NCI-H1417 treated with DMSO at 0.1 percent for 48 hours (cell line): ENCODE measurements at regions not wholly inside any gene's neighbourhood (a gene's known extent, or its start where the extent isn't known, plus 50 kb on each side); places are given as distances from the start of the nearest gene placed in this dataset.
"Not testable (repeated sequence)": the region's sequence is repeated elsewhere in the genome, so short reads cannot be mapped to it uniquely, and the experiment has no call there.

Experiments used
- DNase-seq: peaks from one replicate; lab custom pipeline; 2025; lab: John Stamatoyannopoulos, UW

DNA sequence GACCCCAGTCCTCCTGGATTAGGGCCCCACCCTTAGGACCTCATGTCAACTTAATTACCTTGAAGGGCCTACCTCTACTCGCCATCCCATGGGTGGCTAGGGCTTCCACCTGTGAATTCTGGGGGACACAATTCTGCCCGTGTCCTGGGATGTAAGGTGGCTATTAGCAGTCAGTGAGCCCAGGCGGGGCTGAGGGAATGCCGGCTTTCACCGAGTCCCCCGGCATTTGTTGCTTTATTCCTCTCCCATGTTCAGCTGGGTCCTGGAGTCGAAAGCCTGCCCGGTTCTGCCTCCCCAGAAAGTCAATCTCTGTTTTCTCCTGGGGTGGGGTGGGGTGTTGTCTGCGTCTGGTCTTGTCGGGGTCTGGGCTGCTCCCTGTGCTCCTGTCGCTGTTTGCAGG lies 125.6 kb downstream of the GLRX3 start:
- no peak for DNase-seq

DNA sequence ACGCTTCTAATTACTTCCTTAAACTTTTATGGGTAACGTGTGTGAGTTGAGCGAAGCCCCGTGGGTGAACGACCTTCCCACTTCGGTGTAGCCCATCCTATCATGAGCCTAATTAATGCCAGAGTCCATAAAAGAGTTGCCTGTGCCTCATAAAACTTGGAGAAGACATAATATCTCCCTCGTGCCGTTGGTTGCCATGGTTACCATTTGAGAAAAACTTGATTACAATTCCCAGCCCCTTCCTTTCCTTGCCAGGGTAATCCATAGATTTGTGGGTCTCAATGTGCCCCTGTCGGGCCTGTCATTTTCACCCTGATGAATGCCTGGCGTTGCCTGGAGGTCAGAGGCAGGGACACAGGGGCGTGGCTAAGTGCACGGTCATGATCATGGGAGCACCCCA lies 127.1 kb downstream of the GLRX3 start:
- no peak for DNase-seq

DNA sequence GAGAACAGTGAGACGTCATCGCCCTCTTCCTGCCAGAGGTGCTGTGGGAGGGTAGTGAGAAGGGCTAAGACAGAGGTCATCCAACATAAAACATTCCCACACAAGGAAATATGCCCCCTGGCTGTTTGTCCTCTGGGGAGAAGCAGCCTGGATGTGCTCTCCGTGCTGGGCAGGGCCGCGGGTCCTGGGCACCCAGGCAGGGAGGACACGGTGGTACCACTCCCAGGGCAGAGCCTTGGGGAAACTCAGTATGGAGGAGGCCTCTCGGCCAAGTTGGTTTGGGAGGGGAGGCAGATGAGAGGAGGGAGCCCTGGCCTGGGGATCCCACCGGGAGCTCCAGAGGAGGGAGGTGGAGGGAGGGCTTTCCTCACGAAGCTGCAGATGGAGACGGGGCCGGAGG lies 129.4 kb downstream of the GLRX3 start:
- no peak for DNase-seq

DNA sequence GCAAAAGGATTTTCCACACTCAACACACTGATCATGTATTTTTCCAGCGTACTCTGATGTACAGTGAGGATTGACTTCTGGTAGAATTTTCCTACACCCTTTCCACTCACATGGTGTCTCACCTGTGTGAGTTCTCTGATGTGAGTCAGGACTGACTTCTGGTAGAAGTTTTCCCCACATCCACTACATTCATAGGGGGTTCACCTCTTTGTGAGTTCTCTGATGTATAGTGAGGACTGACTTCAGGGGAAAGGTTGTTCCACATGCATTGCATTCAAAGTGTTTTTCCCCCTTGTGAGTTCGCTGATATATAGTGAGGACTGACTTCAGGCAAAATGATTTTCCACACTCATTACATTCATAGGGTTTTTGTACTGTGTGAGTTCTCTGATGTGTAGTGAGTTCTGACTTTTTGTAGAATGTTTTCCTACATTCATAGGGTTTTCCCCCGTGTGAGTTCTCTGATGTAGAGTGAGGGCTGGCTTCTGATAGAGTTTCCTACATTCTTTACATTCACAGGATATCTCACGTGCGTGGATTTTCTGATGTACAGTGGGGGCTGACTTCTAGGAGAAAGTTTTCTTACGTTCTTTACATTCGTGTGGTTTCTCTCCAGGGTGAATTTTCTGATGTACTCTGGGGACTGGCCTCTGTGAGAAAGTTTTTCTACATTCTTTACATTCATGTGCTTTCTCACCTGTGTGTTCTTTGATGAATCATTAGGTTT lies 146.5 kb downstream of the GLRX3 start:
- no peak for DNase-seq

DNA sequence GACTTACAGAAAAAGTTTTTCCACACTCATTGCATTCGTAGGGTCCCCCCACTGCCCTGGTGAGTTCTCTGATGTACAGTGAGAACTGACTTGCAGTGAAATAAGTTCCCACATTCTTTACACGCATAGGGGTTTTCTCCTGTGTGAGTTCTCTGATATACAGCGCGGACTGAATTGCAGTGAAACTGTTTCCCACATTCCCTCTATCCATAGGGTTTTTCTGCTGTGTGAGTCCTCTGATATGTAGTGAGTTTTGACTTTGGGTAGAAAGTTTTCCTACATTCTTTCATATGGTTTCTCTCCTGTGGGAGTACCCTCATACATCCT lies 147.0 kb downstream of the GLRX3 start:
- no peak for DNase-seq

DNA sequence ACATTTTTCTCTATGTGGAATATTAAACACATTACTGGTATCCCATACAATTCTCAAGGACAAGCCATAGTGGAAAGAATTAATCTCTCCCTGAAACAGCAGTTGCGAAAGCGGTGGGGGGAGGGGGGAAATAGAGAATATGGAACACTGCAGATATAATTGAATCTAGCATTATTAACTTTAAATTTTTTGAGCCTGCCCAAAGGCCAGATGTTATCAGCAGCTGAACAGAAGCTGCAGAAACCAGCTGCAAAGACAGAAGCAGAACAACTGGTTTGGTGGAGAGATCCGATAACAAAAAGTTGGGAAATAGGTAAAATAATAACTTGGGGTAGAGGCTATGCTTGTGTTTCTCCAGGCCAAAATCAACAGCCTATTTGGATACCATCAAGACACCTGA lies 159.6 kb downstream of the GLRX3 start:
- not testable (repeated sequence) for DNase-seq

DNA sequence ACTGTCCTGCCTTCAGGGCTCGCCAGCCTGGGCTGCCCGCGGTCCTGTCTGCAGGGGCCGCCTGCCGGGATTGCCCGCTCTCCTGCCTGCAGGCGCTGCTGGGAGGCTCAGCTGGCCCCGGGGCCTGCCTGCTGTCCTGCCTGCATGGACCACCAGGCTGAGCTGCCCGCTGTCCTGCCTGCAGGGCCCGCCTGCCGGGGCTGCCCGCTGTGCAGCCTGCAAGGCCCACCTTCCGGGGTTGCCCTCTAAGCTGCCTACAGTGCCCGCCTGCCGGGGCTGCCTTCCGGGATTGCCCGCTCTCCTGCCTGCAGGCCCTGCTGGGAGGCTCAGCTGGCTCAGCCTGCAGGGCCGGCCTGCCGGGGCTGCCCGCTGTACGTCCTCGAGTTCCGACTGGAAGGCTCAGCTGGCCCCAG lies 164.4 kb downstream of the GLRX3 start:
- DNase-seq: no peak

DNA sequence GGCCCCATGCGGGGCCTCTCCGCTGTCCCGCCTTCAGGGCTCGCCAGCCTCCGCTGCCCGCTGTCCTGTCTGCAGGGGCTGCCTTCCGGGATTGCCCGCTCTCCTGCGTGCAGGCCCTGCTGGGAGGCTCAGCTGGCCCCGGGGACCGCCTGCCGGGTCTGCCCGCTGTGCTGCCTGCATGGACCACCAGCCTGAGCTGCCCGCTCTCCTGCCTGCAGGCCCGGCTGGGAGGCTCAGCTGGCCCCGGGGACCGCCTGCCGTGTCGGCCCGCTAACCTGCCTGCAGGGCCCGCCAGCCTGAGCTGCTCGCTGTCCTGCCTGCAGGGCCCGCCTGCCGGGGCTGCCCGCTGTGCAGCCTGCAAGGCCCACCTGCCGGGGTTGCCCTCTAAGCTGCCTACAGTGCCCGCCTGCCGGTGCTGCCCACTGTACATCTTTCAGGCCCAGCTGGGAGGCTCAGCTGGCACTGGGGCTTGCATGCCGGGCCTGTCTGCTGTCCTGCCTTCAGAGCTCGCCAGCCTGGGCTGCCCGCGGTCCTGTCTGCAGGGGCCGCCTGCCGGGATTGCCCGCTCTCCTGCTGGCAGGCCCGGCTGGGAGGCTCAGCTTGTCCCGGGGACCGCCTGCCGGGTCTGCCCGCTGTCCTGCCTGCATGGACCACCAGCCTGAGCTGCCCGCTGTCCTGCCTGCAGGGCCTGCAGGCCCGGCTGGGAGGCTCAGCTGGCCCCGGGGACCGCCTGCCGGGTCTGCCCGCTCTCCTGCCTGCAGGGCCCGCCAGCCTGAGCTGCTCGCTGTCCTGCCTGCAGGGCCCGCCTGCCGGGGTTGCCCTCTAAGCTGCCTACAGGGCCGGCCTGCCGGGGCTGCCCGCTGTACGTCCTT lies 165.1 kb downstream of the GLRX3 start:
- DNase-seq: no peak

DNA sequence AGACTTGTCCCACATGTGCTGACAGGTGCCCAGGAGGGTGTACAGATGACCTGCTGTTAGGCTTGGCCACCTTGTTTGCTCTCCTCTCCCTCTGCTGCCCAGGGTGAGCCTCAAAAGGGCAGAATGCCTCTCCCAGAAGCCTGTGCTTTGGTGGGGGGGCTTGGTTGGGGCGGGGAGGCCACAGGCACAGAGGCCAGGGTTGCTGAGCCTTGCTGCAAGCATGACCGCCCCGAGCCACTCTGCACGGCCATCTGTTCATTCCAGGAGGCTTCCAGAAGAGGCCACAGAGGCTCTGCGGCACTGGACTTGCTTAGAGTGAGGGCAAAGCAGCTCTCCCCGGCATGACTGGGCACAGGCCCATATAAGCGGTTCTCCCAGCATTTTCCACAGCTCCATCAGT lies 190.8 kb downstream of the GLRX3 start:
- DNase-seq: no peak

DNA sequence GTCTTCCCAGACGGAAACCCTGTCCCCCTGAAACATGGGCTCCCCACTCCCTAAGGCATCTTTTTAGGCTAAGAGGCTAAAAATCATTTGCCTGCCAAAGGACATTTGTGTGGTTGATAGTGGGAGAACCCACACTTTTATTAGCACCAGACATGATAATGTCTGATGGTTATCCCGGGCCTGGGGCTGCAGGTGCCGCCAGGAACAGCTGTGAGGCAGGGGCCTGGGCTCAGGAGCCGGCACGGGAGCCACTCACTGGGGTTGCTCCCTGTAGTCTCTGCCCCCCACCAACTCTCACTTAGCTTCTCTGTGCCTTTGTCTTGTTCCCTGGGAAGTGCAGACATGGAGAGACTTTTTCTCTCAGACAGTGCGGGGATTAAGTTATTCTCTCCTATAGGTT lies 193.6 kb downstream of the GLRX3 start:
- no peak for DNase-seq

DNA sequence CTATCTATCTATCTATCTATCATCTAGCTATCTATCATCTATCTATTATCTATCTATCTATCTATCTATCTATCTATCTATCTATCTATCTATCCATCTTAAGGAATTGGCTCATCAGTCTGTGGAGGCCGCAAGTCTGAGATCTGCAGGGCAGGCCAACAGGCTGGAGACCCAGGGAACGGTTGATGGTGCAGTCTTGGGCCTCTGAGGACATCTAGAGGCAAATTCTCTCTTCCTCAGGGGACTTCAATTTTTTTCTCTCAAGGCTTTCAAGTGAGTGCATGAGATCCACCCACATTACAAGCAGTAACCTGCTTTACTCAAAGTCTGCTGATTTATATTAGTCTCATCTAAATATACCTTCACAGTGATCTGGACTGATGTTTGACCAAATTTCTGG lies 197.0 kb downstream of the GLRX3 start:
- DNase-seq: no peak

DNA sequence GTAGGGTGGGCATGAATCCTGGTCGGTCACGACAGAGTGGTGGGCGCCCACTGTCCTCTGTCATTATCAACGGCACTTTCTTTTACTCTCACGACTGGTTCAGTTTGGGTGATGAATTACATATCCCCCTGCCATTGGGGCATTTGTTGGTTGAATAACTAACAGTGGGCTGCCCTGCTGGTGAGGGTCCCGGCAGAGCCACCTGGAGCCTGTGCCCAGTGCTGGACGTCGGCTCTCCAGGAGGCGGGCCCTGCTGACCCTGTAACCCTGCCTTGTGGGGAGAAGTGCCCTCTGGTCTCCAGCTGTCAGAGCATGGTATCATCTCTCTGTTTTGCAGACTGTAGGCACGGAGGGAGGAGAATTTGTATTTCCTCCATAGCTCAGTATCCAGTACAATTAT lies 199.1 kb downstream of the GLRX3 start:
- DNase-seq: no peak

DNA sequence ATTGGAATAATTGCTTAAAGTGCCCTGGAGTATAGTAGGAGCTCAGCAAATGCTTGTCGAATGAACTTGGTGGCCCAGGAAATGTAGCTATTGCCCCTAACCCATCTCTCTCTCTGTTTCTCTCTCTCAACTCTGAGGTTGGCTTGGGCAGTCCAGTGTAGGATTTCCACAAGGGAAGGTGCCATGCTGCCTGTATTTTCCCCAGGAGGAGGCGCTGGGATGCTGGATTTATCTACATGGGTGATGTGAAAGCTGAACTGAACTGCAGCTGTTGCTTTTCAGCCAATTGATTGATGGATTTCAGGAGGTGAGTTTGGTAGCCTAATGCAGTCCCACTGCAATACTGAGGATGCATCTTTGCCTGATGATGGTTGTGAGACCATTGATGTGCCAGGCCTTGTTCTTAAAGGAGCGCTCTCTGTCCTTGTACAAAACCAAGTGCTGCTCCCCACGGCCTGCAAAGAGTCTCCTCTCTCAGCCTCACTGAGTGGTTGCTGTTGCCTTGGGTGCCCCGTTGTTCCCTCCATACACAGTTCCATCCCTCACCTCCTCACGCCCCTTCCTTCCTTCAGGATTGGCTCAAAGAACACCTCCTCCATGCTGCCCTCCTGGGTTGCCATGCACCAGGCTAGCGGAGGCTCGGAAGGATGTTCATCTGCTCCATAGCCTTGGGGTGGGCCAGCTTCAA lies 200.6 kb downstream of the GLRX3 start:
- no peak for DNase-seq

DNA sequence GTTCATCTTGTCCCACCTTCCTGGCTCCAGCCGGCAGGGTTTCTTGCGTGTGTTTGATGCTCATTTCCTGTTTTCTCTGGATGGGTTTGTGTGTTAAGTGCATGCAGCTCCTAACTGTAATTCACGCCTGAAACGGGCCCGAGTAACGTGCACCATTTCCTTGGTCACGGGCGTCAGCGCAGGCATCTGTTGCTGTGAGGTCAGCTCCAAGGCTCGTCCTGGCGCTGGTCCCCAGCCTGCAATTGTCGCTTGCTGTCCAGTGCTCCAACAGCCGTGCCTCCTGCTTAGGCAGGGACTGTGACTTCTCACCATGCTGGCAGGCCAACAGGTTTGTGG lies 201.1 kb downstream of the GLRX3 start:
- DNase-seq: no peak

DNA sequence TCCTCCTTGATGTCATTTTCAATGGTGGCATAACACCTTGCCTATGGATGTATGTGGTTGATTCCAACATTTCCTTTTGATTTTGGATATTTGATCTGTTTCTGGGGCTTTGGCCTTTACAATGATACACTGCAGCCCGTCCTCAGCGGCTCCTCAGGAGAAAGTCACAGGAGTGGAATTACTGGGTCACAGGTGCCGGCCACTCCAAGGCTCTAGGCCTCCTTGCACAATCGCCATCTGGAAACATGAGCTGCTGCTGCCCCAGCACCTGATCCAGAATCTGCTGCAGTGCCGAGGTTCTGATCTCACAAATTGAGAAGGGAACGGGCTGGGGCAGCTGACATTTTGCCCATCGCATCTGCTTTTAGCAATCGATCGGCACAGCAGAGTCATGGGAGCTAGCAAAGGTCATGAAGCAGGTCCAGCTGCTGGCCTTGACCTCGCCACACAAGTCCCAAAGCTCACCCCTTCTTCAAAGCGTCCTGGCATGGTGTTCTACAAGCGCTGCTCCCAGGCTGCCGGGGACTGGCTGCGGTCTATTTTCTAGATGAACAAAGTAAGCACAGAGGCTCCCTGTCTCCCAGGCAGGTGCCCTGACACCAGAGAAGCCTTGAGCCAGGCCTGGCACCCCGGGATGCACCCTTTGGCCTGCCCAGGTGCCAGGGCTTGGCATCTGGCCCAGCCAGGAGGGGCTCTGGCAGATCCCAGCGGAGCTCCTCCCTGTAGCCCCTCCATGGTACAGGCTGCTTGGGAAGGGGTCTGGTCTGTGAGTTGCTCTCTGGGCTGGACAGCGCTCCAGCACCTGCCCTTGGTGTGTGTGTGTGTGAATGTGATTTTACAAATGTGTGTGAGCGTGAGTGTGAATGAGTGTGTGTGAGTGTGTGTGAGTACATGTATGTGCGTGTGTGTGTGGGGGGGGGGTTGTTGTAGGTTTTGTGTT lies 201.8 kb downstream of the GLRX3 start:
- no peak for DNase-seq

DNA sequence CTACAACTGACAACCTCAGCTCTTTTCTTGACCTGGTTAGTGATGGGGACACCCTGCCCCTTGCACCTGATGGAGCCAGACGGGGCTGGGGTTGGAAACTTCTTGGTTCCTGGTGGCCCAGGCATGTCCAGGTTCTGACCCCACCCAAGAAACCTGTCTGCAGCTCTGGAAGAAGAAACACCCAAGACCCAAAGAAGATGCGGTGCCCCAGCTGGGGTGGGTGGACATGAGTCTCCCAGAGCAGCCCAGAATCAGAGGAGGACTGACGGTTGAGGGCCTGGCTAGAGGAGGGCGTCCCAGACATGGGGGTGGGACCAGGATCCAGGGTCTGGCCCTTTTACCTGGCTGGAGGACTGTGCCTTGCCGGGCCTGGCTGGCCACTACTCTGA lies 202.4 kb downstream of the GLRX3 start:
- no peak for DNase-seq

DNA sequence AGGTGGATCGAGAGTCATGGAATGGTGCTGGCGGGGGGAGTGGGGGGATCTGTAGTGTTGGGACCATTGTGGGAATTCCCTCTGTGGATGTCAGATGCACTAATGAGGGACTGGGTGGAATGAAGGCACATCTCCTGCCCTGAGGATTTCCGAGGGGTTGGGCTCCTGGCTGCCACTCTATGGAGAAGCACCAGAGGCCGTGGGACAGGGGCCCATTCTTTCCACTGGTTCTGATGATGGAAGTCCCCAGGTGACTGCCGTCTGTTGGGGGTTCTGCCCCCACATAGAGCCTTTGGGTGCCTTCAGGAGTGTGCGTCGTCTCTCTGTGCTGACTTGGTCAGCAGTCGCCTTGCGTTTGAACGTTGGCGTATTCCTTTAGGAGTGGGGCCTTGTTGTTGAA lies 202.9 kb downstream of the GLRX3 start:
- no peak for DNase-seq

DNA sequence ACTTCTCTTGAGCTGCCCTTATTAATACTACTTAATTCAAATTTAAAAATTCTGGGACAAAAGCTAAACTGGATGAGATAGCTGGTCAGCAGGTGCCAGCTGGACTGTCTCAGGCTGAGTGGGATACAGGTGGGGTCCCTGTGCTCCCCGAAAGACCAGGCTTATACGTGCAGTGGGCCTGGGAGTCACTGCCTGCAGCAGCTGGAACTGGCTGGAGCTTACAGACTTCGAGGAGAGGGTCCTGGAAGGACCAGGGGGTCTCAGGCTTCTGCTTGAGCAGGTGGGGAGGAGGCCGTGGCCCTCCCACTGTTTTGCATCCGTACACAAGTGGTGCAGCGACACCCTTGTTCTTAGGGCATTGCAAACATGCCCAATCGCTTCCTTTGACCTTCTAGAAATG lies 203.7 kb downstream of the GLRX3 start:
- no peak for DNase-seq

DNA sequence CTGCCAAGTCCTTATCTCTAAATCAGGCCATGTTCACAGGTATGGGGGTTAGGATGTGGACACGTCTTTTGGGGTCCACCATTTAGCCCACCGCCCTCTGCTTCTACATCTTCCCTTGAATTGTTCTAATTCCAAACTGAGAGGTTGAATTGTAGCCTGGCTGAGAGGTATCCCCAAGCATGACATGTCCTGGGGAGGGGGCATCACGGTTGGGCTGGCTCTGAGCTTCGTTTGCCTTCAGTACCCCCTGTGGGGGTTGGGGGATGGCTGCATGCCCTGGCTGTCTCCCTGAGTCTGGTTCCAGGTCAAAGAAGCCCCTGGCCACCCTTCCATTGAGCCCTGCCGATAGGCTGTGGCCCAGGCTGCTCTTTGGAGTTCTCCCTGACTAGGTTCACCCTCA lies 204.6 kb downstream of the GLRX3 start:
- DNase-seq: no peak

DNA sequence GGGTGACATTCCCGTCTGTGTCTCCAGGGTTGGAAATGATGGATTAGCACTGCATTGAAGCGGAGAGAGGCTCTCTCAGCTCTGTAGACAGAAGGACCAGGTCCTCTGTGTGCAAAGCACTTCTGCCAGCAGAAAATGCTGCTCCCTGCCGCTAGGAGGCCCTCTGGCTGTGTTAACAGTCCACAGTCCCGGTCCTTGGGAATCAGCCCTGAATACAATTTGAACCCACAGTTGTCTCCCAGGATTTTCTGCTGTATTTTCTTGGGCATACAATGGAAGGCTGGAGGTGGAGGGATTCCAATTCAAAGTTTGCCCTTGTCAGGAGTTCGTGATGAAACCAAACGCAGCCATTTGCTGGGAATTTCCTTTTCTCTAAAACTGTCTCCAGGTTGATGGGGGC lies 205.2 kb downstream of the GLRX3 start:
- no peak for DNase-seq

DNA sequence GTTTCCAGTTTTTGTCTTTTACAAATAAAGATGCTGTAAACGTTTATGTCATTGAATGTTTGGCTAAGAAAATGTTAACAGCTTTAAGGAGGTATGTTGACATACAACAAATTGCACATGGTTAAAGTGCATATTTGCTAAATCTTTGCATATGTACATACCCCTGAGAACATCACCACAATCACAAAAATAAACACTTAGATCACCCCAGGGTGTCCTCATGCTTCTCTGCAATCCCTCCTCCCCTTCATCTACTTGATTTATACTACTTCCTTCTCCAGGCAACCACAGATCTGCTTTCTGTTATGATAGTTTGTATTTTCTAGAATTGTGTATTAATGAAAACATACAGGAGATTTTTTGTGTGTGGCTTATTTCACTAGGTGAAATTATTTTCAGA lies 209.5 kb downstream of the GLRX3 start:
- no peak for DNase-seq

DNA sequence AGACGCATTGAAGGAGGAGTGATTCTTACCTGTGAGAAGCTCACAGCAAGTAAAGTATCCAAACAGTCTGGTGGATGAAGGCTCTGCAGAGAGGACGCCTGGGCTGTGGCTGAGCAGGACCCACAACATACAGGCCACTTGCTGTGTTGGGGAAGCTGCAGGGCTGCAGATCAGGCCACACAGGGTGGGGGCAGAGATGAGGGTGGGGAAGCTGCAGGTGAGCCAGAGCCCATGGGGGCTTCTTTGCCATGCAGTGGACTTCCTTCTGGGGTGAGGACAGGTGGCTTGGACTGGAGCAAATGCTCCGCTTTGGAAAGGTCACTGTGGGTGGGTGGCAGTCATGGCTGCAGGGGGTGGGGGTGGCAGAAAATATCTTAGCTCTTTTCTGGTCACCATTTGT lies 214.8 kb downstream of the GLRX3 start:
- no peak for DNase-seq
